ENCODE measurements at regions not wholly inside any gene's neighbourhood (a gene's known extent, or its start where the extent isn't known, plus 50 kb on each side); places are given as distances from the start of the nearest gene placed in this dataset.
"Not testable (repeated sequence)": the region's sequence is repeated elsewhere in the genome, so short reads cannot be mapped to it uniquely, and the experiment has no call there.

GRCh38 chr10:45118929-45119328, 118.2 kb downstream of the ZNF22 start:
- no peak for DNase-seq

GRCh38 chr10:45122180-45122860, 121.6 kb downstream of the ZNF22 start:
- DNase-seq = not testable (repeated sequence)

- DNase-seq = no peak
Observed at GRCh38 chr10:45135443-45136198, 134.9 kb downstream of the ZNF22 start.

- DNase-seq = no peak
Observed at GRCh38 chr10:45136256-45136655, 135.5 kb downstream of the ZNF22 start.

- no peak for DNase-seq
Observed at GRCh38 chr10:45144326-45145070, 143.8 kb downstream of the ZNF22 start.

GRCh38 chr10:45145143-45145542, 144.4 kb downstream of the ZNF22 start:
- DNase-seq = not testable (repeated sequence)

GRCh38 chr10:45147000-45147399, 146.3 kb downstream of the ZNF22 start:
- no peak for DNase-seq

- no peak for DNase-seq
Observed at GRCh38 chr10:45150997-45151396, 150.3 kb downstream of the ZNF22 start.

- DNase-seq = no peak
Observed at GRCh38 chr10:45151467-45152214, 150.9 kb downstream of the ZNF22 start.

GRCh38 chr10:45152726-45153125, 152.0 kb downstream of the ZNF22 start:
- DNase-seq = no peak

GRCh38 chr10:45154502-45154901, 153.8 kb downstream of the ZNF22 start:
- DNase-seq = no peak

- no peak for DNase-seq
Observed at GRCh38 chr10:45155784-45156183, 155.1 kb downstream of the ZNF22 start.

GRCh38 chr10:45160271-45160670, 155.1 kb downstream of the OR13A1 start:
- no peak for DNase-seq

- DNase-seq = no peak
Observed at GRCh38 chr10:45163315-45163975, 152.0 kb downstream of the OR13A1 start.

- not testable (repeated sequence) for DNase-seq
Observed at GRCh38 chr10:45175520-45176118, 139.8 kb downstream of the OR13A1 start.

- DNase-seq = peak; percentile 34
Observed at GRCh38 chr10:45179691-45180090, 135.7 kb downstream of the OR13A1 start.

GRCh38 chr10:45180507-45180906, 134.9 kb downstream of the OR13A1 start:
- no peak for DNase-seq

GRCh38 chr10:45180946-45181875, 134.2 kb downstream of the OR13A1 start:
- peak; percentile 25 for DNase-seq

- DNase-seq = no peak
Observed at GRCh38 chr10:45183174-45183573, 132.2 kb downstream of the OR13A1 start.

Measured in muscle of arm (tissue), 1 donor.